HepG2 (cell line): ENCODE measurements at regions not wholly inside any gene's neighbourhood (a gene's known extent, or its start where the extent isn't known, plus 50 kb on each side); places are given as distances from the start of the nearest gene placed in this dataset.

Experiments
- DPF2 ChIP-seq: sonication (generic); formaldehyde crosslinking; IDR thresholded peaks from 2 replicates; pipeline ENCODE4 v1.4.0; 2020; ENCODE audit warnings: mild to moderate bottlenecking, low read depth, missing genetic modification reagents, borderline replicate concordance
- HOXA3 ChIP-seq: sonication (generic); formaldehyde crosslinking; IDR thresholded peaks from 2 replicates; pipeline ENCODE4 v1.5.0; 2020; ENCODE audit warnings: missing genetic modification reagents
- KMT2B ChIP-seq: IDR thresholded peaks from 2 replicates; pipeline ENCODE4 v1.6.1; 2016; ENCODE audit warnings: missing genetic modification reagents, missing compliant biosample characterization
- THRA ChIP-seq: sonication (generic); formaldehyde crosslinking; IDR thresholded peaks from 2 replicates; pipeline ENCODE4 v1.4.0; 2020; ENCODE audit warnings: missing genetic modification reagents, borderline replicate concordance
- TIGD3 ChIP-seq: sonication (generic); formaldehyde crosslinking; IDR thresholded peaks from 2 replicates; pipeline ENCODE4 v1.5.1; 2020; ENCODE audit warnings: mild to moderate bottlenecking, missing genetic modification reagents, borderline replicate concordance
- ZBTB37 ChIP-seq: sonication (generic); formaldehyde crosslinking; IDR thresholded peaks from 2 replicates; pipeline ENCODE4 v1.4.0; 2020; ENCODE audit warnings: mild to moderate bottlenecking, missing genetic modification reagents
- ZNF44 ChIP-seq: sonication (generic); formaldehyde crosslinking; IDR thresholded peaks from 2 replicates; pipeline ENCODE4 v1.5.1; 2020; ENCODE audit warnings: mild to moderate bottlenecking, missing genetic modification reagents
- ZSCAN5A ChIP-seq: sonication (generic); formaldehyde crosslinking; IDR thresholded peaks from 2 replicates; pipeline ENCODE4 v1.8.0; 2022; ENCODE audit warnings: mild to moderate bottlenecking, missing genetic modification reagents, borderline replicate concordance
- TF ChIP-seq, protein P1 (sequence below): sonication (generic); formaldehyde crosslinking; IDR thresholded peaks from 2 replicates; pipeline ENCODE4 v1.5.1; 2020; ENCODE audit warnings: mild to moderate bottlenecking, missing genetic modification reagents, moderate library complexity
- TF ChIP-seq, protein P2 (sequence below): sonication (generic); formaldehyde crosslinking; IDR thresholded peaks from 2 replicates; pipeline ENCODE4 v1.4.0; 2020; ENCODE audit warnings: missing genetic modification reagents, borderline replicate concordance

DNA sequence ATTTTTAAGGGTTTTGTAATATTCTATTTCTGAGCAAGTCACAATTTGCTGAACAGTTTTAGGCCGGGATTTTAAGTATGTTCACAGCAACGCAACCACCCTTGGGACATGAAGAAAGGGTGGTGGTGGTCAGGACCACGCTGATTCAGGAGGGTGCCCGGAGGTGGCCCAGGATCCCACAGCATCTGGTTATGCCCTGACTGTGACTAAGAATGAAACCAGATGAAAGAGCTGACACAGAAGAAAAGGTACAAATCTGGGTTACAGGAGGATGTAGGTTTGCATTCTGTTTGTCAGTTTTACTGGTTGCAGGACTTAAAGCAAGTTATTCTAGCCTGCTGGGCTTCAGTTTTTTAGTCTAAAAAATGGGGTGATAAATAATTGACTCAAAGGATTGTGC is 279.7 kb downstream of the CCSER2 start (continued):
- no peak for TF ChIP-seq ZBTB37
- no peak for TF ChIP-seq KMT2B
- TF ChIP-seq, protein P1, sequence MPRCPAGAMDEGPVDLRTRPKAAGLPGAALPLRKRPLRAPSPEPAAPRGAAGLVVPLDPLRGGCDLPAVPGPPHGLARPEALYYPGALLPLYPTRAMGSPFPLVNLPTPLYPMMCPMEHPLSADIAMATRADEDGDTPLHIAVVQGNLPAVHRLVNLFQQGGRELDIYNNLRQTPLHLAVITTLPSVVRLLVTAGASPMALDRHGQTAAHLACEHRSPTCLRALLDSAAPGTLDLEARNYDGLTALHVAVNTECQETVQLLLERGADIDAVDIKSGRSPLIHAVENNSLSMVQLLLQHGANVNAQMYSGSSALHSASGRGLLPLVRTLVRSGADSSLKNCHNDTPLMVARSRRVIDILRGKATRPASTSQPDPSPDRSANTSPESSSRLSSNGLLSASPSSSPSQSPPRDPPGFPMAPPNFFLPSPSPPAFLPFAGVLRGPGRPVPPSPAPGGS (CRISPR knock-in tag) = no peak
- TF ChIP-seq ZSCAN5A = no peak
- TF ChIP-seq, protein P2, sequence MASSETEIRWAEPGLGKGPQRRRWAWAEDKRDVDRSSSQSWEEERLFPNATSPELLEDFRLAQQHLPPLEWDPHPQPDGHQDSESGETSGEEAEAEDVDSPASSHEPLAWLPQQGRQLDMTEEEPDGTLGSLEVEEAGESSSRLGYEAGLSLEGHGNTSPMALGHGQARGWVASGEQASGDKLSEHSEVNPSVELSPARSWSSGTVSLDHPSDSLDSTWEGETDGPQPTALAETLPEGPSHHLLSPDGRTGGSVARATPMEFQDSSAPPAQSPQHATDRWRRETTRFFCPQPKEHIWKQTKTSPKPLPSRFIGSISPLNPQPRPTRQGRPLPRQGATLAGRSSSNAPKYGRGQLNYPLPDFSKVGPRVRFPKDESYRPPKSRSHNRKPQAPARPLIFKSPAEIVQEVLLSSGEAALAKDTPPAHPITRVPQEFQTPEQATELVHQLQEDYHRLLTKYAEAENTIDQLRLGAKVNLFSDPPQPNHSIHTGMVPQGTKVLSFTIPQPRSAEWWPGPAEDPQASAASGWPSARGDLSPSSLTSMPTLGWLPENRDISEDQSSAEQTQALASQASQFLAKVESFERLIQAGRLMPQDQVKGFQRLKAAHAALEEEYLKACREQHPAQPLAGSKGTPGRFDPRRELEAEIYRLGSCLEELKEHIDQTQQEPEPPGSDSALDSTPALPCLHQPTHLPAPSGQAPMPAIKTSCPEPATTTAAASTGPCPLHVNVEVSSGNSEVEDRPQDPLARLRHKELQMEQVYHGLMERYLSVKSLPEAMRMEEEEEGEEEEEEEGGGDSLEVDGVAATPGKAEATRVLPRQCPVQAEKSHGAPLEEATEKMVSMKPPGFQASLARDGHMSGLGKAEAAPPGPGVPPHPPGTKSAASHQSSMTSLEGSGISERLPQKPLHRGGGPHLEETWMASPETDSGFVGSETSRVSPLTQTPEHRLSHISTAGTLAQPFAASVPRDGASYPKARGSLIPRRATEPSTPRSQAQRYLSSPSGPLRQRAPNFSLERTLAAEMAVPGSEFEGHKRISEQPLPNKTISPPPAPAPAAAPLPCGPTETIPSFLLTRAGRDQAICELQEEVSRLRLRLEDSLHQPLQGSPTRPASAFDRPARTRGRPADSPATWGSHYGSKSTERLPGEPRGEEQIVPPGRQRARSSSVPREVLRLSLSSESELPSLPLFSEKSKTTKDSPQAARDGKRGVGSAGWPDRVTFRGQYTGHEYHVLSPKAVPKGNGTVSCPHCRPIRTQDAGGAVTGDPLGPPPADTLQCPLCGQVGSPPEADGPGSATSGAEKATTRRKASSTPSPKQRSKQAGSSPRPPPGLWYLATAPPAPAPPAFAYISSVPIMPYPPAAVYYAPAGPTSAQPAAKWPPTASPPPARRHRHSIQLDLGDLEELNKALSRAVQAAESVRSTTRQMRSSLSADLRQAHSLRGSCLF (CRISPR knock-in tag) = no peak
- no peak for TF ChIP-seq THRA (CRISPR knock-in tag)
- no peak for TF ChIP-seq ZNF44 (CRISPR knock-in tag)
- TF ChIP-seq DPF2 = no peak
- no peak for TF ChIP-seq TIGD3 (CRISPR knock-in tag)
- no peak for TF ChIP-seq HOXA3
